ENCODE measurements at regions not wholly inside any gene's neighbourhood (a gene's known extent, or its start where the extent isn't known, plus 50 kb on each side); places are given as distances from the start of the nearest gene placed in this dataset.

DNA sequence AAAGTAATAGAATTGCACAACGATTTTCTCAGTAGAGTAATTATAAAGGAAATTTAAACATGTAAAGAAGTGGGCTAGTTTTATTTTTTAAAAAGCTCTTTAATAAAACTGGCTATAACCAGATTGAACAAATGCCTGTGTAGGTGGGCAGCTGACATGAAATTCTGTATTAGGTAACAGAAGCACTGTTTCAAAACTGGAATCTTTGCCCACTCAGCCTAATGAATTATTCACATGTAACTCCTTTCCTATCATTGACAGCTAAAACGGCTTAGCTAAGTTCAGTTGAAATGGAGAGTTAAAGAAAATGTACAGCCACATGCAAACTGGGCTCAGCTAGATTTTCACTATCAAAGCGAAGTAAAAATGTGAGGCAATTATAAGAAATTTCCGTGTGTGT is 1300.1 kb upstream of the ACO1 start:
- no peak overlapping the region for H3K4me3 ChIP-seq (ENCODE audit: low read length, poor library complexity, severe bottlenecking)

GRCh38 chr9:31089549-31090221 is 1294.8 kb upstream of the ACO1 start:
- Histone ChIP-seq H3F3A (ENCODE audit: low read depth) (no peaks in the 10 kb centered on the region), H3K79me2 (ENCODE audit: insufficient read depth, low read length) (no peaks in the 10 kb centered on the region), H3K4me2 (ENCODE audit: low read depth, low read length, poor library complexity, severe bottlenecking) (no peak overlapping the region), H3K9me2 (replicated peaks; ENCODE audit: low read depth, low read length) (no peaks in the 10 kb centered on the region), H3K9me3 (ENCODE audit: insufficient read depth, low read depth, low read length) (no peaks in the 10 kb centered on the region), H3K4me1 (ENCODE audit: insufficient read depth, low read length, poor library complexity, severe bottlenecking) (no peaks in the 10 kb centered on the region), H3K36me3 (ENCODE audit: insufficient read depth, low read length) (no peaks in the 10 kb centered on the region), H3K4me3 (ENCODE audit: low read length, poor library complexity, severe bottlenecking) (no peak overlapping the region), H3K27me3 (ENCODE audit: insufficient read depth, low read length, poor library complexity, severe bottlenecking) (no peaks in the 10 kb centered on the region), H3K9ac (ENCODE audit: low read depth, low read length, poor library complexity, severe bottlenecking) (no peak overlapping the region), H4K20me1 (ENCODE audit: insufficient read depth, low read length, poor library complexity, severe bottlenecking) (no peaks in the 10 kb centered on the region), H2AFZ (ENCODE audit: low read length) (no peak overlapping the region)
- TF ChIP-seq, protein P1, sequence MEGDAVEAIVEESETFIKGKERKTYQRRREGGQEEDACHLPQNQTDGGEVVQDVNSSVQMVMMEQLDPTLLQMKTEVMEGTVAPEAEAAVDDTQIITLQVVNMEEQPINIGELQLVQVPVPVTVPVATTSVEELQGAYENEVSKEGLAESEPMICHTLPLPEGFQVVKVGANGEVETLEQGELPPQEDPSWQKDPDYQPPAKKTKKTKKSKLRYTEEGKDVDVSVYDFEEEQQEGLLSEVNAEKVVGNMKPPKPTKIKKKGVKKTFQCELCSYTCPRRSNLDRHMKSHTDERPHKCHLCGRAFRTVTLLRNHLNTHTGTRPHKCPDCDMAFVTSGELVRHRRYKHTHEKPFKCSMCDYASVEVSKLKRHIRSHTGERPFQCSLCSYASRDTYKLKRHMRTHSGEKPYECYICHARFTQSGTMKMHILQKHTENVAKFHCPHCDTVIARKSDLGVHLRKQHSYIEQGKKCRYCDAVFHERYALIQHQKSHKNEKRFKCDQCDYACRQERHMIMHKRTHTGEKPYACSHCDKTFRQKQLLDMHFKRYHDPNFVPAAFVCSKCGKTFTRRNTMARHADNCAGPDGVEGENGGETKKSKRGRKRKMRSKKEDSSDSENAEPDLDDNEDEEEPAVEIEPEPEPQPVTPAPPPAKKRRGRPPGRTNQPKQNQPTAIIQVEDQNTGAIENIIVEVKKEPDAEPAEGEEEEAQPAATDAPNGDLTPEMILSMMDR (conservative IDR thresholded peaks at IDR 0.05; ENCODE audit: low read length) = no peak
- TF ChIP-seq EZH2phosphoT487 (IDR thresholded peaks at IDR 0.05; ENCODE audit: borderline replicate concordance) = no peak

More for the DNA sequence above, 1300.1 kb upstream of the ACO1 start:
- H3K4me2 ChIP-seq (ENCODE audit: low read depth, low read length, poor library complexity, severe bottlenecking) = no peak overlapping the region
- no peaks in the 10 kb centered on the region for H4K20me1 ChIP-seq (ENCODE audit: insufficient read depth, low read length, poor library complexity, severe bottlenecking)
- no peaks in the 10 kb centered on the region for H3F3A ChIP-seq (ENCODE audit: low read depth)
- H3K4me1 ChIP-seq (ENCODE audit: insufficient read depth, low read length, poor library complexity, severe bottlenecking) = no peaks in the 10 kb centered on the region
- no peaks in the 10 kb centered on the region for H3K27me3 ChIP-seq (ENCODE audit: insufficient read depth, low read length, poor library complexity, severe bottlenecking)
- H2AFZ ChIP-seq (ENCODE audit: low read length) = no peak overlapping the region
- H3K79me2 ChIP-seq (ENCODE audit: insufficient read depth, low read length) = no peaks in the 10 kb centered on the region
- no peaks in the 10 kb centered on the region for H3K36me3 ChIP-seq (ENCODE audit: insufficient read depth, low read length)
- TF ChIP-seq, protein P1 (conservative IDR thresholded peaks at IDR 0.05; ENCODE audit: low read length) = no peak
- TF ChIP-seq EZH2phosphoT487 (IDR thresholded peaks at IDR 0.05; ENCODE audit: borderline replicate concordance) = no peak
- H3K9ac ChIP-seq (ENCODE audit: low read depth, low read length, poor library complexity, severe bottlenecking) = no peak overlapping the region
- no peaks in the 10 kb centered on the region for H3K9me3 ChIP-seq (ENCODE audit: insufficient read depth, low read depth, low read length)
- H3K9me2 ChIP-seq (replicated peaks; ENCODE audit: low read depth, low read length) = no peaks in the 10 kb centered on the region

DNA sequence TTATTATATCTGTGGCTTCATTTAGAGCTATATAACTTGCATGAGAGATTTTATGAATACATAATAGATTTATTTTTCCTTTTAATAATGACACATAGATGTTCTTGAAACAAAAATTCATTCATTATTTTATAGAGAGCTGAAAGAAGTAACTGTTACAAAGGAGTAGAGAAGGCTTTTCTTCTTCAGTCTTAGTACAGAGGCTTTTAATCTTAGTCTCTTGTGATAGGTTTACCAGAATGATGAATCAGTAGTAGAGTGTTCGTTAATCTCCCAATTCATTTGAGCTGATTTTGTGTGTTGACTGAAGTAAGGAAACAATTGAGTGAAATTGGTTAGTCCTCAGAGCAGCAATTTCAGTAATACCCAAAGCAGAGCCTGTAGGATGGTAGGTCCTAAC is 1284.1 kb upstream of the ACO1 start:
- H3K27me3 ChIP-seq (ENCODE audit: insufficient read depth, low read length, poor library complexity, severe bottlenecking) = no peaks in the 10 kb centered on the region
- no peaks in the 10 kb centered on the region for H3K9me2 ChIP-seq (replicated peaks; ENCODE audit: low read depth, low read length)
- H3K79me2 ChIP-seq (ENCODE audit: insufficient read depth, low read length) = no peaks in the 10 kb centered on the region
- H3K9me3 ChIP-seq (ENCODE audit: insufficient read depth, low read depth, low read length) = no peaks in the 10 kb centered on the region
- H2AFZ ChIP-seq (ENCODE audit: low read length) = no peak overlapping the region
- TF ChIP-seq, protein P1 (conservative IDR thresholded peaks at IDR 0.05; ENCODE audit: low read length) = no peak
- TF ChIP-seq EZH2phosphoT487 (IDR thresholded peaks at IDR 0.05; ENCODE audit: borderline replicate concordance) = no peak
- no peaks in the 10 kb centered on the region for H3F3A ChIP-seq (ENCODE audit: low read depth)
- H3K4me3 ChIP-seq (ENCODE audit: low read length, poor library complexity, severe bottlenecking) = no peak overlapping the region
- H3K4me2 ChIP-seq (ENCODE audit: low read depth, low read length, poor library complexity, severe bottlenecking) = no peak overlapping the region
- no peak overlapping the region for H3K9ac ChIP-seq (ENCODE audit: low read depth, low read length, poor library complexity, severe bottlenecking)
- no peaks in the 10 kb centered on the region for H3K36me3 ChIP-seq (ENCODE audit: insufficient read depth, low read length)
- H4K20me1 ChIP-seq (ENCODE audit: insufficient read depth, low read length, poor library complexity, severe bottlenecking) = no peaks in the 10 kb centered on the region
- no peaks in the 10 kb centered on the region for H3K4me1 ChIP-seq (ENCODE audit: insufficient read depth, low read length, poor library complexity, severe bottlenecking)

Measured in Loucy (cell line).